ENCODE measurements at regions not wholly inside any gene's neighbourhood (a gene's known extent, or its start where the extent isn't known, plus 50 kb on each side); places are given as distances from the start of the nearest gene placed in this dataset.

GRCh38 chr2:138272524-138273195 lies 228.9 kb upstream of the SPOPL start:
- TF ChIP-seq GATA2 (IDR thresholded peaks at IDR 0.05; ENCODE audit: low read depth, low read length) (no peak), GATA3 (IDR thresholded peaks at IDR 0.05; ENCODE audit: low read depth, low read length) (no peak)
